ENCODE measurements at regions not wholly inside any gene's neighbourhood (a gene's known extent, or its start where the extent isn't known, plus 50 kb on each side); places are given as distances from the start of the nearest gene placed in this dataset.

DNA sequence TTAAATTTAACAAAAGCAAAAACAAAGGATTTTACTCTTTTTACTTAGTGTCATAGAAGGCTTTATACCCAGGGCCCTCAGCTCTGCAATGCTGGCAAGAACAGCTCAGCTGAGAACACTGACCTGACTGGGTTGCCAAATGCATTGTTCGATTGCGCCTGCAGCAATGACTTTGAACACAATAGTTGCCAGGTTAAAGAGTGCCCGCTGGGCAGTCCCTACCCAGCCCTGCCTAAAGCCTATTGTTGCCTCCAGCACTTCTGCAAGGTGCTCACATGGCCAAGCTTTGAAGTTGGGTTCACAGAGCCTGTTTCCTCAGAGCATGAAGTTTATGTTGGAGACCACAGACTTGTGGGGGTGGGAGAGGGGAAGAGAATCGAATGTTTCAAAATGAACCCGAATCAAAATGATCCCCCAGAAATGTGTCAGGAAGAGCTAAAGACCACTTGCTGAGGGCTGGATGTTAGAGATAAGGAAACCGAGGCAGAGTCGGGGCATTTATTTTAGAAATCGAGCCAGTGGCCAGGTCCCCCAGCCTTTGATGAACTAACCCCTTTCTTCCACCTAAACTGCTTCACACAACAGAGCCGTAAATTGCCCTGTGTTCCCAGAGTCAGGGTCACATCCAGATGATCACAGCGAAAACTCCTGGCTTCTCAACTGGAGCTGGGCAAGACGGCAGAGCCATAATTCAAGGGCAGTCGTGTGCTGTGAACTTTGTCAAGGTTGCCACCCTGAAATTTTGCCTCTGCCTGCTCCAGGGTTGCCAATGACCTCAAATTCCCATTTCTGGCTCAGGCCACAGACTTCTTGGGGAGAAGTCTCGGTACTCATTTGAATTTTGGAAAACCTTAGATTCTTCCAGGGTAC is 55.0 kb downstream of the FOXA2 start:
- H3K4me2 ChIP-seq (ENCODE audit: low read depth, low read length, poor library complexity, severe bottlenecking) = no peak overlapping the region
- peak overlapping the region; percentile 19; the same call in 1 of the 2 replicates for H2AFZ ChIP-seq (ENCODE audit: low read length)
- H3K4me1 ChIP-seq (ENCODE audit: insufficient read depth, low read length, poor library complexity, severe bottlenecking) = no peaks in the 10 kb centered on the region
- H3K79me2 ChIP-seq (ENCODE audit: insufficient read depth, low read length) = no peaks in the 10 kb centered on the region
- no peak overlapping the region for H3K9ac ChIP-seq (ENCODE audit: low read depth, low read length, poor library complexity, severe bottlenecking)
- H3K27me3 ChIP-seq (ENCODE audit: insufficient read depth, low read length, poor library complexity, severe bottlenecking) = no peaks in the 10 kb centered on the region
- no peaks in the 10 kb centered on the region for H3K36me3 ChIP-seq (ENCODE audit: insufficient read depth, low read length)
- H3K4me3 ChIP-seq (ENCODE audit: low read length, poor library complexity, severe bottlenecking) = no peak overlapping the region
- no peaks in the 10 kb centered on the region for H3K9me3 ChIP-seq (ENCODE audit: insufficient read depth, low read depth, low read length)
- H4K20me1 ChIP-seq (ENCODE audit: insufficient read depth, low read length, poor library complexity, severe bottlenecking) = no peaks in the 10 kb centered on the region
- no peak for TF ChIP-seq EZH2phosphoT487 (IDR thresholded peaks at IDR 0.05; ENCODE audit: borderline replicate concordance)
- TF ChIP-seq, protein P1, sequence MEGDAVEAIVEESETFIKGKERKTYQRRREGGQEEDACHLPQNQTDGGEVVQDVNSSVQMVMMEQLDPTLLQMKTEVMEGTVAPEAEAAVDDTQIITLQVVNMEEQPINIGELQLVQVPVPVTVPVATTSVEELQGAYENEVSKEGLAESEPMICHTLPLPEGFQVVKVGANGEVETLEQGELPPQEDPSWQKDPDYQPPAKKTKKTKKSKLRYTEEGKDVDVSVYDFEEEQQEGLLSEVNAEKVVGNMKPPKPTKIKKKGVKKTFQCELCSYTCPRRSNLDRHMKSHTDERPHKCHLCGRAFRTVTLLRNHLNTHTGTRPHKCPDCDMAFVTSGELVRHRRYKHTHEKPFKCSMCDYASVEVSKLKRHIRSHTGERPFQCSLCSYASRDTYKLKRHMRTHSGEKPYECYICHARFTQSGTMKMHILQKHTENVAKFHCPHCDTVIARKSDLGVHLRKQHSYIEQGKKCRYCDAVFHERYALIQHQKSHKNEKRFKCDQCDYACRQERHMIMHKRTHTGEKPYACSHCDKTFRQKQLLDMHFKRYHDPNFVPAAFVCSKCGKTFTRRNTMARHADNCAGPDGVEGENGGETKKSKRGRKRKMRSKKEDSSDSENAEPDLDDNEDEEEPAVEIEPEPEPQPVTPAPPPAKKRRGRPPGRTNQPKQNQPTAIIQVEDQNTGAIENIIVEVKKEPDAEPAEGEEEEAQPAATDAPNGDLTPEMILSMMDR (conservative IDR thresholded peaks at IDR 0.05; ENCODE audit: low read length) = no peak
- no peaks in the 10 kb centered on the region for H3F3A ChIP-seq (ENCODE audit: low read depth)
- no peaks in the 10 kb centered on the region for H3K9me2 ChIP-seq (replicated peaks; ENCODE audit: low read depth, low read length)

DNA sequence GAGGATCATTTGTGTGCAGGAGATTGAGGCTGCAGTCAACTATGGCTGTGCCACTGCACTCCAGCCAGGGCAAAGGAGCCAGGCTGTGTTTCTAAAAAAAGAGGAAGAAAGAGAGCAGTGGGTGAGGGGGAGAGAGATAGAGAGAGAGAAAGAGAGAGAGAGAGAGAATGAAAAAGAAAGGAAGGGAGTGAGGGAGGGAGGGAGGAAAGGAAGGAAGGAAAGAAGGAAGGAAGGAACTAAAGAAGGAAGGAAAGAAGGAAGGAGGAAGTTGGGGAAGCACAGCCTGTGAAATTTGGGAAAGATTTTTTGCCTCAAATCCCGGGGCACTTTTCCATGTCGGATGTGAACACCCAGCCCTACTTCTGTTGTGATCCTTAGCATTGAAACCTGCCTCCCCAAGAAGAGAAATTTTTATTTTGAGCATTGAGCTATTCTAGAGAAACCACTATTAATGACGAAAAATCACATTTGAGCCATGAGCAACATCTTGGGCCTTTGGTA is 57.8 kb downstream of the FOXA2 start:
- TF ChIP-seq, protein P1 (conservative IDR thresholded peaks at IDR 0.05; ENCODE audit: low read length) = no peak
- no peak for TF ChIP-seq EZH2phosphoT487 (IDR thresholded peaks at IDR 0.05; ENCODE audit: borderline replicate concordance)
- Histone ChIP-seq H3K4me3 (ENCODE audit: low read length, poor library complexity, severe bottlenecking) (no peak overlapping the region), H3K9ac (ENCODE audit: low read depth, low read length, poor library complexity, severe bottlenecking) (no peak overlapping the region), H3K9me2 (replicated peaks; ENCODE audit: low read depth, low read length) (no peaks in the 10 kb centered on the region), H3F3A (ENCODE audit: low read depth) (no peaks in the 10 kb centered on the region), H3K4me1 (ENCODE audit: insufficient read depth, low read length, poor library complexity, severe bottlenecking) (no peaks in the 10 kb centered on the region), H3K4me2 (ENCODE audit: low read depth, low read length, poor library complexity, severe bottlenecking) (no peak overlapping the region), H2AFZ (ENCODE audit: low read length) (no peak overlapping the region), H3K9me3 (ENCODE audit: insufficient read depth, low read depth, low read length) (no peaks in the 10 kb centered on the region), H3K36me3 (ENCODE audit: insufficient read depth, low read length) (no peaks in the 10 kb centered on the region), H3K79me2 (ENCODE audit: insufficient read depth, low read length) (no peaks in the 10 kb centered on the region), H4K20me1 (ENCODE audit: insufficient read depth, low read length, poor library complexity, severe bottlenecking) (no peaks in the 10 kb centered on the region), H3K27me3 (ENCODE audit: insufficient read depth, low read length, poor library complexity, severe bottlenecking) (no peaks in the 10 kb centered on the region)

DNA sequence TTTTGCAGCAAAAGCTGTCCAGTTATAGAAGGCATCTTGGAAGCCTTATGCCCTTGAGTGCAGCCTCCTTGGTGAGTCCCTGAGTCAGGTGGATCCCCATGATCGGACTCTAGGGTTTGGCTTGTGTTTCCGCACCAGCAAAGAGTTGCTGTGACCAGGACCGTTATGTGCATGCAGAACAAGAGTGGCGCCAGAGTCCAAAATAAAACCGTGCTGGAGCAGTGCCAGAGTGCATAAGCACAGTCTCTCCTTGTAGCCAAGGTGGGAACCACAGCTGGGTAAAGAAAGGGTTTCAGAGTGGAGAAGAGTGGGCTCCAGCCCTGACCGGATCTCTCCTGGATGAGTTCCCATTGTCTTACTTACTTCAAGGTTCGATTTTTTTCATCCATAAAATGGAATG is 58.6 kb downstream of the FOXA2 start:
- Histone ChIP-seq H3K4me2 (ENCODE audit: low read depth, low read length, poor library complexity, severe bottlenecking) (no peak overlapping the region), H3K9ac (ENCODE audit: low read depth, low read length, poor library complexity, severe bottlenecking) (no peak overlapping the region), H2AFZ (ENCODE audit: low read length) (no peak overlapping the region), H3F3A (ENCODE audit: low read depth) (no peaks in the 10 kb centered on the region), H3K4me1 (ENCODE audit: insufficient read depth, low read length, poor library complexity, severe bottlenecking) (no peaks in the 10 kb centered on the region), H4K20me1 (ENCODE audit: insufficient read depth, low read length, poor library complexity, severe bottlenecking) (no peaks in the 10 kb centered on the region), H3K4me3 (ENCODE audit: low read length, poor library complexity, severe bottlenecking) (no peak overlapping the region), H3K9me3 (ENCODE audit: insufficient read depth, low read depth, low read length) (no peaks in the 10 kb centered on the region), H3K36me3 (ENCODE audit: insufficient read depth, low read length) (no peaks in the 10 kb centered on the region), H3K79me2 (ENCODE audit: insufficient read depth, low read length) (no peaks in the 10 kb centered on the region), H3K9me2 (replicated peaks; ENCODE audit: low read depth, low read length) (no peaks in the 10 kb centered on the region), H3K27me3 (ENCODE audit: insufficient read depth, low read length, poor library complexity, severe bottlenecking) (no peaks in the 10 kb centered on the region)
- TF ChIP-seq EZH2phosphoT487 (IDR thresholded peaks at IDR 0.05; ENCODE audit: borderline replicate concordance) = no peak
- TF ChIP-seq, protein P1 (conservative IDR thresholded peaks at IDR 0.05; ENCODE audit: low read length) = no peak

All from Loucy (cell line).